Stimulated activated CD4-positive, alpha-beta T cell treated with anti-CD3 and anti-CD28 coated beads, TNF-alpha, amount 100 ng/mL, for 1 hour (primary cell): ENCODE measurements at regions not wholly inside any gene's neighbourhood (a gene's known extent, or its start where the extent isn't known, plus 50 kb on each side); places are given as distances from the start of the nearest gene placed in this dataset.
"Not testable (repeated sequence)": the region's sequence is repeated elsewhere in the genome, so short reads cannot be mapped to it uniquely, and the experiment has no call there.

ENCODE experiments used
- DNase-seq, 3 donors: peaks; one replicate each; pipeline ENCODE4 v3.0.0-alpha.2; 2020; ENCODE audit warnings: low read depth in 3 of 3, low spot score in 1 of 3

DNA sequence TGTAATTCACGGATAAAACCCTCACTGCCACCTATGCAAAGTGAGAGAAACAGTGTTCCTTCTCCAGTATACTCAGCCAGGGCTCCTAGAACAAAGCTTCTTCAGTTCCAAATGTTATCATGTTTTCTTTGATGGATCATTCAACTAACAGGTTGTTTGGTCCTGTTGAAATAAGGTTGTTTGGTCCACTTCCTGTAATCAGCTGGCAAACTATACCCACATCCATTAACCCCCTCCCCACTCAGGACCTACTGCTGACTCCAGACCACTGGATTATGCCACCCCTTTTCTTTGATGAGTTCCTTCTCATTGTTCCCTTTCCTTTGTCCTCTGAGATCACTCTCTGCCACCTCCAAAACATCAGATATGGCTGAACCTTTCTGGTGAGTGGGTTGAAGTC, 267.7 kb upstream of the USP25 start:
- no peak for DNase-seq

DNA sequence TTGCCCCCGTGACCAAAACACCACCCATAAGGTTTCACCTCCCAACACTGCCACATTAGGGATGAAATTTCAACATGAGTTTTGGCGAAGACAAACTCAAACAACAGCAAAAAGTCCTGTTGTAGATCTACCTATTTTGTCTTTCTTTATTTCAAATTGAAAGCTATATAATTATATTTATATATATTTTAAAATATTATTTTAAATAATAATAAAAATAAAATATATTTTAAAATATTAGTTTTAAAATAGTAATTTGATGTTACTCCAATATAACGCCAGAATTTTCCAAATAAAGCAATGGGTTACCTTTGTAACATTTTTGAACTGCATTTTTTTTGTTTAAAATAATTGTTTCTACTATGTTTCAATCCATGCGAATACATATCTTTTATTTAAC, 263.5 kb upstream of the USP25 start:
- no peak for DNase-seq

DNA sequence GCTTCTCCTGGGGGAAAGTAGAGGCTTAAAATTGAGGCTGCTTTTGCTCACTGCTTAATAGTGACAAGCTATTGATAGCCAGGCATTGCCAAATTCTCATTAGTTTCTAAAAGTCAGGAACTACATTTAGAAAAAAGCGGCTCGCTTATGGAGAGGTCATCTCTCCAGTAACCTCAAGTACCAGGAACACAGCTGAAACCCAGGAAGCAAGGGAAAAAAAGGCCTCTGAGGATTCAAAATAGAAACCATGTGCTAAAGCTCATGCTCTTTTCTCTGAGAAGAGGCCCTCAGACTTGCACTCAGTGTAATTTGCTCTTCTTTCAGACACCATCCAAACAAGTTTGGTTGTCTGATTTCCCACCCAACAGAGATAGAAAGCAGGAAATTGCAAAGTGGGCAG, 261.4 kb upstream of the USP25 start:
- no peak for DNase-seq

DNA sequence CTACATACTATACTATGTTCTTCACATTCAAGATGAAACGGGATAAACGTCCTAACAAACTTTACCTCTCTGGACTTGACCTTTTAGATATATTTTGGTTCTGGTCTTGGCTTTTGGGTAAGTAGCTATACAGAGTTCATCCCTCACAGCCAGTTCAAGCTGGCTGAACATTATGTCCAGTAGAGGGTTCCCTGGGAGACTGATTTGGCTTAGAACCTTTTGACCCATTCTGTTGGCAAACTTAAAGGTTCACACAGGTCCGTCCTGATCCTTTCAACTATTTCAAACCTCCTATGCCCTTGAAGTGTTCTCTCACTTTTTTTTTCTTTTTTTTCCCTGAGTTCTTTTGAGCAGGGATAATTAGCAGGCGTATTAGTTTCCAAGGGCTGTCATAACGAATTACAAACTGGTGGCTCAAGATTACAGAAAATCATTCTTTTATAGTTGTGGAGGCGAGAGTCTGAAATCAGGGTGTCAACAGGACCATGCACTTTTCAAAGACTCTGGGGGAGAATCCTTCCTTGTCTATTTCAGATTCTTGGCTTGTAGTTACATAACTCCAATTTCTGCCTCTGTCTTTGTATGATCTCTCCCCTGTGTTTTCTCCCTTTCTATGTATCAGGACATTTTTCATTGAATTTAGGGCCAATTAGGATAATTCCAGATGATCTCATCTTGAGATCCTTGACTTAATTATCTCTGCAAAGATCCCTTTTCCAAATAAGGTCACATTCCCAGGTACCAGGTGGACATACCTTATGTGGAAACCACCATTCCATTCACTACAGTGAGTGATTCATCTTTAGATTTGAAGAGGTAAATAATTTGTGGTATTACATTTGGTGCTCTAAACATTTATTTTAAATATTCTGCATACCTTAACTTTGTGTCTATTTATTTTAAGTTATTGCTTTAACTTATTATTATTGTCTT, 257.4 kb upstream of the USP25 start:
- no peak for DNase-seq

DNA sequence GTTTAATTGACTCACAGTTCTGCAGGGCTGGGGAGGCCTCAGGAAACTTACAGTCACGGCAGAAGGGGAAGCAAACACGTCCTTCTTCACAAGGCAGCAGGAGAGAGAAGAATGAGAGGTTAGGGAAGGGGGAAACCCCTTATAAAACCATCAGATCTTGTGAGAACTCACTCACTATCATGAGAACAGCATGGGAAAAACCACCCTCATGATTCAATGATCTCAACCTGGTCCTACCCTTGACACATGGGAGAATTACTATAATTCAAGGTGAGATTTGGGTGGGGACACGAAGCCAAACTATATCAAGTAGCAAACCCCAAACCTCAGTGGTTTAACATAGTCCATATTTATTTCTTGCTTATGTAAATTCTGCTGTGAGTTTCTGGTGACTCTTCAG, 252.0 kb upstream of the USP25 start:
- DNase-seq, result not testable (repeated sequence)

DNA sequence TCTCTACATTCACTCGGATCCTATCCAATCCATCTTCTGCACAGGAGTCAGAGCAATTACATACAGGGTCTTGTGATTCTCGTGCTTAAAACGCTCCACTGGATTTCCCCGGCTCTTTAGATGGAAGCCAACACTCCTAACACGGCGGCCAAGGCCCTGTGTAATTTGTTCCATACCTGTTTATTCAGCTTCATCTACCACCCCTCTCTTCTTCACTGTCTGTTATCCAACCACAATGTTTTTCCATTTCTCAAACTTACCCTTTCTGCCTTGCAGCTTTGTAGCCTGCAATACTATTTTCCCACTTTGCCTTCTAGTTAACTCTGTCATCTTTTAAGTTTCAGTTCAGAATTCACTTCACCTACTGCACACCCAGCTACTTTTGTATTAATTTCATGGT, 249.6 kb upstream of the USP25 start:
- no peak for DNase-seq

DNA sequence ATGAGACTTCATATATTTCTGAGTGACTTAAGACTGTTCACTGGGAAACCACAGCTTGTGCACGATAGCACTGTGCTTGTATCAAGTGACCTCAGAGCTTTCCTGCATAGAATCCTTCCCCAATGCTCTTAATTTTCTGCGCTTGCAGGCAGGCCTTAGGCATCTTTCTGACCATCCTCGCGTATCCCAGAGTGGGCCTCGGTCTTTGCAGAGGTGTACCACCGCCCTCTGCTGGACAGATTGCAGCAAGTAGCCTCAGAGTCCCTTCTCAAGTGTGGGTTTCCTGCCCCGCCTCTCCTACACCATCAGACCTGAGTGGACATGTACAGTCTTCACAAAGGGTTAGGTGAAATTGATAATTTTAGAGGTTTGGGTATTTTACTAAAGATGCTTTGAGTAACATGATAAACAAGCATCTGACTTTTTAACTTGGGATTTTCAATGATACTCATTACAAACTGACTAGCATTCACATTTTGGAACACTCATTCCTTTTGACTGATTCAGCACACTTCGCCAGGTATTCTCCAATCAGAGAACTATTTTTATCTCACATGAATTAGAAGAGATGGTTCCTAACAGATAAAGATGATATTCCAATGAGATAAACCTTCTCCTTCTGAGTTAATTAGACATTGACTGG, 246.5 kb upstream of the USP25 start:
- peak; percentile 26 to 67 (median 51) for DNase-seq

DNA sequence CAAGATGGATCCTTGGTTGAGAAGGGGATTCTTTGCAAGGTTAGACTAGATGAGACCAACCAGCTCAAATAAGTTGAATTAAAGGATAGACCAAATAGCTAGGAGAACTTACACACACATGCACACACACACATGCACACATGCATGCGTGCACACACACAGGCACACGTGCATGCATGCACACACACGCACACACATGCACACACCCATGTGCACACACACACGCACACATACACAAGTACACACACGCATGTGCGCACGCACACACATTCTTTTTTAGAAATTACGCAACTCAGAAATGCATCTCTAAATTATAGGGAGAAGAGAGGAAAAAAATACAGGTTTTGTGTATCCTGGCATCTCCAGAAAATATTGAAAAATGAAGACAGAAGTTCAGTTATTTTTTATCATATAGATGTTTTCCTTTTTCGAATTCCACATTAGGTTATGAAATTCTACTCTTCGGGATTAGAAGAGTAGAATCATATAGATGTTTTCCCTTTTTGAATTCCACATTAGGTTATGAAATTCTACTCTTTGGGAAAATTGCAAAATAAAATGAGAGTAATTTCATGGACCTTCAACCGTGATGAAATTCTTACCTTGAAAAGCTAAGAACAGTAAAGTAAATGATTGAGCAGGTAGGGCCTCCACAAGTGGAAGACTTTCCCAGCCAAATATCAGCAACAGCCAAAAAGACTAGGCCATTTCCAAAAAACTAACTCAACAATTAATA, 243.2 kb upstream of the USP25 start:
- no peak for DNase-seq

DNA sequence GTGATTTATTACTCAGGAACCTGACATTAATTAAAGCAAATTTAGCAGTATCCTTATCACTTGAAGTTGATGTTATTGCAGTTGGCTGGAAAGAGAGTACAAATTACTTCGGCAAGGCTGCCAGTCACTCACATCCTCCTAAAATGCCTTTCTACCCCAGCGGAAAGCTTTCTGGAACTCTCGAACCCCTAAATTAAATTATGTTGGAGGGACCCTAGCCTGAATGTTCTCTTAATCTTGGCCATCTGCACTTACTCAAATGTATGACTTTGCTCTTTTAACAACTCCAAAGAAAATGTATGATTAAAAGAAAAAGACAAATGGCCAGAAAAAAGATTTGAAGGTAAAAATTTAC, 242.6 kb upstream of the USP25 start:
- DNase-seq, result no peak

DNA sequence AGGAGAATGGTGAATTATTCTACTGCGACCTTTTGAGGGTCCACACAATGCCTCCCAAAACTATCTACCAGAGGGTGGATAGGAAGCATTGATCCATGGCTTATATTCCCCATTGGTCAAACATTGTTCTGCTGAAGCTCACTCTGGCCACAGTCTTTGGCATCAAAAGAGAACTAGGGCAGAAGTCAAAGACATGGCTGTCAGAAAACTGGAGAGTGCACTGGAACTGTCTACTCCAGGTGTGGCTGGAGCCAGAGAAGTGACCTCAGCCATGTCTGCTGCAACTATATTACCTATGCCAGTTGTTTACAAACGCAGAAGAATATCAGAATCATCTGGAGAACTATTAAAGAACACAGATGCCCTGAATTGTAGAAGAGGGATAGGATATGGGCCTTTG, 238.7 kb upstream of the USP25 start:
- no peak for DNase-seq

DNA sequence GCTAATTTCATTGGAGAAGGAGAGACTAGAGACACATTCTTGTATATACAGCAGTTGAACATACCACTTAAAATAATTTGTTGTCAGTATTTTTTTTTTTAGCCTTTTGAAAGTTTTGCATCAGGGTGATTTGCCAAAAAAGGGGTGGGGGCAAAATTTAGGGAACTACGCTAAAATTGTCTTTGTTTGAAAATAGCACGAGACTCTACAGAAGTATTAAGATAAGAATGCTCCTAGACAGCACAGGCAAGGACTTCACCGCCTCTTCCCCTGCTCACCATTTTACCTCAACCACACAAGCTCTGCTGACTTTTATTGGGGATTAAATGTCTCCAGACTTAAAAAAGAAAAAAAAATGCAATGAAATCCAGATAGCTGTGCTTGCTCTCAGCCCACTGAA, 236.1 kb upstream of the USP25 start:
- DNase-seq, result no peak

DNA sequence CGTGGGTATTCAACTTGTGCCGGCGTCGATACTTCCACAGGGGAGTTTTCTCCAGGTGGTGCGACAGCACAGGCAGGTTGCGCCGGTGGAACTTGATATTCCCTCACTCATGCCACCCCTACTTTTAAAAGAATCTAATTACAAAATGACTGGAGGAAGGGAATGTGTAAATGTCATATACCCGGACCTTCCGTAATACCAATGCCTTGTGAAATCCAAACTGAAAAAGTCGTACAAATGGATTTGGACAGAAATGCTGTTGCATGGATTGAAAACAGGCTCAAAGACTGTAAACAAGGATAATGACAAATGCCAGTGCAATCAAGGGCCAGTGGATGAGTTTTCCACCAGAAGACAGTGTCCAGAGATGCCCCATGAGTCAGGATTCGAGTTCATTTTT, 235.3 kb upstream of the USP25 start:
- no peak for DNase-seq

DNA sequence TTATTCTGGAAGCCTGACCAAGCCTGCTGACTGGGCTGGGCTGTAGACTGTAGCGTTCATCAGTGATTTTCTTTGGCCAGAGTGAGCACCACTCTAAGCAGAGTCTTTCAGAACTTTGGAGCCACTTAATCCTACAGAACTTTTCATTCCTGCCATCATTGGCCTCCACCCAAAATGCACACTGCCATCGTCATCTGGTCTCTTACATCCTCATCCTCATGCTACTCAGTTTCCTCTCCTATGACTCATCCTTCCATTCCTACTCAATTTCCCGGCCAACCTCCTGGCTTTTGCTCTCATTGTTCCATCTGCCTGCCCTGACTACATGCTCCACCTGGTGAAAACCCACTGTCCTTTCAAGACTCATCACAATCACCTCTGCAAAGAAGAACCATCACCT, 233.8 kb upstream of the USP25 start:
- no peak for DNase-seq

DNA sequence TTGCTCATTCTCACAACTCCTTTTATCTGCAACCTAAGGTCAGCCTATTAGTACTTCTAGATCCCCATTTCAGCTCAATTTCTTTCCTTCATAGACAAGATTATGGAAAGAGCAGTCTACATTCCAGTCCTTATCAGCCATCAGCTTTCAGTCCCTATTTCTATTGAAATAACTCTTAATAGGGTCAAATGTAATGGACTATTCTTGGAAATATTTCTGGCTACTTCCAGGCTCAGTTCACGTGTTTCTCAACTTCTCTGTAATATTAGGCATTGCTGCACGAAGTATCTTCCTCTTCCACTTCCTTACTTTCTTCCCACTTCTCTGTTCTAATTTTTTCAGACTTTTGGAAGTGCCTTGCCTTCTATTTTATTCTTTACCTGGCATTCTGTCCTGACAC, 232.9 kb upstream of the USP25 start:
- no peak for DNase-seq

DNA sequence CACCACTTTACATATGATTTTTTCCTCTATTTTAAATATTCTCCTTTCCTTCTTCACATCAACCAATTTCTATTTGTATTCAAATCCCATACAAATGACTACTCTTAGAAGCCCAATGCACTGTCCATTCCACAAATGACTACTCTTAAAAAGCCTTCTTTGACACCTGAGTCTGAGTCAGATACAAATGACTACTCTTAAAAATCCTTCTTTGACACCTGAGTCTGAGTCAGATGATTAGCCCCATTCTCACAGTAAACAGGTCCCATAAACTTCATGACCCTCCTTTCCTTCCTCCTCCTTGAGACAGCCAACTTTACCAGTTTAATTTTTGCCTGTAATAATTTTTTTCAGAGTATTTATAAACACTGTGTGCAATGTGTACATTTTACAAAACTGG, 231.3 kb upstream of the USP25 start:
- DNase-seq, result no peak

DNA sequence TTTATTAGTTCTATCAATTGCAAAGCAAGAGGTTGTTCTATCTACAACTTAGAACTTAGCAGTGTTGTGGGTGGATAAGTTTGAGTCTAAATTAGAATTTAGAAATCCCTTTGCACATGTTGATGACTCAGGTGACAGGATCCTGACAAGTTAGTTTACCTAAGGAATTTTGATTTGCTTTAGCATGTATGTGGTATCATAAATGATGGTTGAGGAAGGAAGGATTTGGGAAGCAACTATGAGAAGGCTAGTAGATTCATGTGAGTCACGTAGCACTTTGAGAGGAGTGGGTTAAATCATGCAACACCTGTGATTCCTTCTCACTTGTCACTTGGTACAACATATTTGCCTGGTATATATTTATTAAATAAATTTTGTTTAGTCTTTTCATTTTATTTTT, 223.7 kb upstream of the USP25 start:
- DNase-seq, result no peak

DNA sequence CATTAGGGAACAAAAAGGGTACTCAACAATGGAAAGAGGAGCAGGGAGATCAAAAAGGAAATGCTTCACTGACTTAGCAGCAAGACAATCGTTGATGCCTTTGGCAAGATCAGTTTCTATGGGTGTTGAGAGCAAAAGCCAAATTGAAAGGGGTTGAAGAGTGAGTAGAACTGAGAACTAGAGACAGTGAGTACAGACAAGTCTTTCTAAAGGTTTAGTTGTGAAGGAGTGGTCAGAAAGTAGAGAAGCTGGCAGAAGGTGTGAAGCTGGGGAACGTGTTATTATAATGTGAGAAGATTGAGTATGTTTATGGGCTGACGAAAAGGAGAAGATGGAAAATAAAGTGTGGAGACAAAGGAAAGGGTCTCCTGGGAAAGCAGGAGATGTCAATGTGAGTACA, 221.2 kb upstream of the USP25 start:
- DNase-seq, result no peak

DNA sequence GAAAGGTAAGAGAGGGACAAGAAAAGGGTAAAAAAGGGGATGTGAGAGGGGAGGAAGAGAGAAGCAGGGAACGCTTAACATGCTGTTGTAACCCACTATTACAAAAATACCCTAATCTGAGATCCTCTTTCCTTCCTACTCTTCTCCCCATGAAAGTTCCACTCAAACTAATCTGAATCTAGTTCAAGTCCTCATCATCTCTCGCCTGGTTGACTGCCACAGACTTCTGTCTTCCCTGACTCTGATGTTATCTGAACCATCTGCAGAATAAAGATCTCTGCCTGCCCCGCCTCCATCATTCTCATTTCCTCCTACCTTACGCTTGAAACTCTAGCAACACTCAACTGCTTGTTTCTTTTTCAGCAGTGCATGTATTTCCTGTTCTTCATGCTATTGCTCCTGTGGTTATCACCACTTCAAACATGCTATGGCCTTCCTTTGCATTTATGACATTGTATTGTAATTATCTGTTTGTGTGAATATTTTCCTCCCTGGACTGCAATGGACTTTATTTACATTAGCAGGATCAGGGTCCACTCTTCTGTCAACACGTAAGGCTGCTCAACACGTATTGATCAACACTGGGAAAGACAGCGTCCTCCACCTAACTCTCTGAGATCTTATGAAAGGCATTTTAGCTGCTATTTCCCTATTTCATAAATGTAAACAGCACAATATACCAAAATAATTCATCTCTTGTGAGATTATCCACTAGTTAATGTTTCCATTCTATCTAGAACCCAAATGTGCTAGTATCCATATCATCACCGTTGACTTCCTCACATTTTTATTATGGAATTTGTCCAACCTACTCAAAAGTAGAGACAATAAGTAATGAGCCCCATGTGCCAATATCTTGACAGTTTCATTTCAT, 215.5 kb upstream of the USP25 start:
- peak in 2 of 3 donors; percentile 18 to 26 for DNase-seq

DNA sequence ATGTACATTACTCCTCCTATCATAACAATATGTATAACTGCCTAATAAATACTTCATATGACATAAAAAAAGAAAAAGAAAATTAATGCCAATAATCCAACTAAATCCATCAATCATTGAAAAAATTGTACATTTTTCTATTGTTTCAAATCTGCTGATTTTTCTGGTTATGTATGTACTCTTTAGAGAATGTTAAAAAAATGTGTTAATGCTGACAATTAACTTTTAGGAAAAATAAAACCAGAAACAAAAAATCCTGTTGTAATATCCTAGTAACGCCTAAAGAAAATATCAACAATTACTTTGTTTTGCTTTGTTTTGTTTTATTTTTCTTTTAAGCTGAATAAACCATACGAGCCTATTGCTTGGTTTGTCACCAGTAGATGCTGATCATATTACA, 213.9 kb upstream of the USP25 start:
- no peak for DNase-seq

DNA sequence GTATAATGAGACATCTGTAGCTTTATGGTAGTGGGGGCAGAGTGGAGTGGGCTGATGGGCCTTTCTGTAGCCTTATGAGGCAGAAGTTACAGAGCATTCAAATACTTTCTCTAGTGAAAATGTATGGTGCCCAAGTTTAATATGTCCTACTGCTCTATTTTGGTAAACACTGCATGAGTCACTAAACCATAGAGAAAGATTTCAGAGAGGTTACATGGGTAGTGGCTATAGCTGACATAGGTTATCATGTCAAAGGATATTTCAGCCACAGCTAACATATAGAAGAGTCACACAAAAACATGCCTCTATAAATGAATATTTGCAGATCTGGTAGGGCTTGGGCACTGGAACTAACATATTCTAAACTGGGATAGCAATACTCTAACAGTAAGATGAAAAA, 212.4 kb upstream of the USP25 start:
- DNase-seq, result no peak
